ENCODE measurements at regions not wholly inside any gene's neighbourhood (a gene's known extent, or its start where the extent isn't known, plus 50 kb on each side); places are given as distances from the start of the nearest gene placed in this dataset.

DNA sequence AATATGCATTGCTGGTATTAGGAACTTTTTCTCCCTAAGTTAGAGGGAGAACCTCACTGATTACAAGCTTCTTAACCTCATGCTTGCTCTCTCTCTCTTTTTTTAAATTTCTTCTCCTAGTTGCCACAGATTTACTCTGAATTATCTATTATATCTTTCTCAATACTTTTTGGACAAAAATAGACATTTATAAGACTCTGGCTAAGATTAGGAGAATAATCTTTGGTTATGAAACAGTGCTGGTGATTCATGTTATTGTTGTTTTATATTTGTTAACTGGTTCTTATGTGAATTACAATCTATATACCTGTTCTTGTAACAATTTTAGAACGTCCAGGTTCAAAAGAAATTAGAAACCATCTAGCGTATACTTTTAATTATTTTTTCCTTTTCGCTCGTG, 187.8 kb downstream of the OGFRL1 start:
- H3K27ac ChIP-seq: no peak overlapping the region
- no peak overlapping the region for H3K4me3 ChIP-seq (replicated peaks in 1 of 3)
- no peaks in the 10 kb centered on the region for H3K36me3 ChIP-seq
- 70 to 81% methylated on average over 4 of the region's 4 CpGs for WGBS, 2 donors
- no peak for DNase-seq
- H3K4me1 ChIP-seq: peaks cover 12 to 29% of the 10 kb centered on the region in 2 donors
- no peak for TF ChIP-seq CTCF (IDR thresholded peaks at IDR 0.05)
- no peak for TF ChIP-seq POLR2A (IDR thresholded peaks at IDR 0.05)
- H3K27me3 ChIP-seq: no peaks in the 10 kb centered on the region
- intact Hi-C loops (cut with DNase I): no loop called here
- H3K9me3 ChIP-seq: no peaks in the 10 kb centered on the region

DNA sequence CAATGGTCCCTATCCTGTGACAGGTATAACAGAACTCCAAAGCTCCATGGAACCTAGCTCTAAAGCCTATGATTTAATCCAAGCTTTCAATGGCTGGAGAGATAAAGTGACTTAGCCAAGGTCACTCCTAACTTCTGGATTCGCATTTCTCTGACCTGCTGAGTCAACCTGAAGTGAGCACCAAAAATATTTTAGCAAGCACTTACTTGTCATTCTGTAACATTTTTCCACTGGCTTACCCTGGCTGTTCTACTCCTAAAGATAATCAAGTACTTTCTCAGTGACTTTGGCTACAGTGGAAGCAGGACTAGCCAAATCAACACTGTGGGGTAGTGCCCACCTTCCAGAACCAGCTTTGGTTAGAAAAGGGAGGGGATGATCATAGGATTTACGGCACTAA, 188.3 kb downstream of the OGFRL1 start:
- intact Hi-C loops (cut with DNase I): no loop called here
- H3K4me1 ChIP-seq: peaks cover 12 to 29% of the 10 kb centered on the region in 2 donors

DNA sequence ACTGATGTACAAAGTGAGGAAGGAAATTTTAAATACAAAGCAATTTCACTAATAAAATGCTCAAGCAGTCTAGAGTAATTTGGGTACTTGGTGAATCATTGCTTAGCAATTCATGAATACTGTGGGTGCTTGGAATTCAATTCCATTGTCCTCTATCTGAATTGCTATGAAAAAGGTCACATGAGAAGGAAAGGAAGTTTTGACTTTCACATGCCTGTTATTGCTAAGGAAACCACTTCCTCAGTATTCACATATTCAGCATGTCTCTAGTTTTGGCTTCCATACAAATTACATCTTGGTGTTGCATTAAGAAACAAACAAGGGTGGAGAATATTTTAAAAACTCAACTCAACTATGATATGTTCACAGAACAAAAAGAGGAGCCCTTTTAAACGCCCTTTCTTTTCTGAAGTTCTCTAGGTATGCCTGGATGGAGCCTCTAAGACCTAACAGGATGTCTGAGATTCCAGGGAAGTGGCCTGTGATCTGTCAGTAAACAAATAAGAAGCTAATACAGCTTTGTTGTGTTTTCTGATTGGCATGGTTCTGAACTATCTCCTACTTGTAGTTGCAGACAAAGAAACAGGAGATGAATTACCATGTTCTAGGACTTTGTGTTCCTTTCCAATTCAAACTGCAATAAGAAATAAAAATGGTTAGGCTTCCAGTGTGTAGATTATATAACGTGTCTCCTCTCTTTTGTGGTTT, 190.4 kb downstream of the OGFRL1 start:
- TF ChIP-seq POLR2A (IDR thresholded peaks at IDR 0.05): no peak
- no peak for TF ChIP-seq CTCF (IDR thresholded peaks at IDR 0.05)
- Histone ChIP-seq H3K4me1 (peaks cover 12 to 24% of the 10 kb centered on the region in 2 donors), H3K36me3 (no peaks in the 10 kb centered on the region), H3K27ac (peak overlapping the region; percentile 6 to 69 (median 67)), H3K4me3 (replicated peaks in 1 of 3) (no peak overlapping the region), H3K27me3 (no peaks in the 10 kb centered on the region), H3K9me3 (no peaks in the 10 kb centered on the region)
- 64 to 71% methylated on average over 2 of the region's 2 CpGs for WGBS, 2 donors
- DNase-seq: no peak
- intact Hi-C loops (cut with DNase I): no loop called here

More for the DNA sequence above, 188.3 kb downstream of the OGFRL1 start:
- no peak overlapping the region for H3K4me3 ChIP-seq (replicated peaks in 1 of 3)
- TF ChIP-seq POLR2A (IDR thresholded peaks at IDR 0.05) (no peak), CTCF (IDR thresholded peaks at IDR 0.05) (no peak)
- no peaks in the 10 kb centered on the region for H3K36me3 ChIP-seq
- 94 to 95% methylated on average over 2 of the region's 2 CpGs for WGBS, 2 donors
- H3K27ac ChIP-seq: no peak overlapping the region
- no peaks in the 10 kb centered on the region for H3K9me3 ChIP-seq
- DNase-seq: no peak
- H3K27me3 ChIP-seq: no peaks in the 10 kb centered on the region

DNA sequence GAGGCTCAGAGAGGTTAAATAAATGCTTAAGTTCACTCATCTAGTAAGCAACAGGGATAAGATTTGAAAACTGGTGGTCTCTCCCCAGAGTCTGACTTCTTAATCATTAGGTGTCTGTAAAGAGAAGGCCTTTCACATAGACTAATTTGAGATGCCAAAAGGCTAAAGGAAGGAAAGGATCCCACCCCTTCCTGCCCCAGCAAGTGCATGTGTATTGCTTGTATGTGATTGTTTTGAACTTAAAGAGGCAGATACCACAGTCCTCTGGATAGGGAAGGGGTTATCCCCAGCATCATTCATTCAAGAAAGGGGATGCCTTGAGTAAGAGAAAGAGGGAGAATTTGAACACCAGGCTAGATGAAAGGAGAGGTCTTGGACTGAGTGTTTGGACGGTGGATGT, 192.0 kb downstream of the OGFRL1 start:
- no peaks in the 10 kb centered on the region for H3K9me3 ChIP-seq
- intact Hi-C loops (cut with DNase I): no loop called here
- TF ChIP-seq POLR2A (IDR thresholded peaks at IDR 0.05) (no peak), CTCF (IDR thresholded peaks at IDR 0.05) (no peak)

GRCh38 chr6:71481011-71481410, 192.4 kb downstream of the OGFRL1 start:
- intact Hi-C loops (cut with DNase I): no loop called here
- Histone ChIP-seq H3K4me3 (replicated peaks in 1 of 3) (no peak overlapping the region), H3K27me3 (no peaks in the 10 kb centered on the region), H3K36me3 (no peaks in the 10 kb centered on the region), H3K4me1 (peaks cover 12 to 22% of the 10 kb centered on the region in 2 donors), H3K9me3 (no peaks in the 10 kb centered on the region), H3K27ac (no peak overlapping the region)
- DNase-seq: no peak
- WGBS, 2 donors: 74 to 77% methylated on average over 1 of the region's 1 CpG
- TF ChIP-seq CTCF (IDR thresholded peaks at IDR 0.05): no peak
- no peak for TF ChIP-seq POLR2A (IDR thresholded peaks at IDR 0.05)

More for the DNA sequence above, 192.0 kb downstream of the OGFRL1 start:
- WGBS, 2 donors: 70 to 73% methylated on average over 1 of the region's 1 CpG
- Histone ChIP-seq H3K36me3 (no peaks in the 10 kb centered on the region), H3K4me1 (peaks cover 12 to 22% of the 10 kb centered on the region in 2 donors), H3K27ac (no peak overlapping the region), H3K27me3 (no peaks in the 10 kb centered on the region), H3K4me3 (replicated peaks in 1 of 3) (no peak overlapping the region)
- DNase-seq: no peak

Measured in thyroid gland (tissue), 4 donors.